ENCODE measurements at regions not wholly inside any gene's neighbourhood (a gene's known extent, or its start where the extent isn't known, plus 50 kb on each side); places are given as distances from the start of the nearest gene placed in this dataset.

- Histone ChIP-seq H3K4me1 (peaks cover 13% of the 10 kb centered on the region), H3K36me3 (no peaks in the 10 kb centered on the region), H3K9me3 (no peaks in the 10 kb centered on the region), H3K27ac (no peak overlapping the region), H3K4me3 (no peak overlapping the region), H3K27me3 (no peaks in the 10 kb centered on the region)
- intact Hi-C loops (cut with DNase I) = no loop called here
- DNase-seq = no peak
- no peak for TF ChIP-seq CTCF (IDR thresholded peaks at IDR 0.05)
- ATAC-seq = no peak
Observed at GRCh38 chr18:76259711-76260110, 235.3 kb downstream of the ZNF516 start.

GRCh38 chr18:76259096-76259495 lies 235.9 kb downstream of the ZNF516 start:
- ATAC-seq = no peak
- Histone ChIP-seq H3K36me3 (no peaks in the 10 kb centered on the region), H3K27me3 (no peaks in the 10 kb centered on the region), H3K27ac (no peak overlapping the region), H3K4me3 (no peak overlapping the region), H3K4me1 (peaks cover 7% of the 10 kb centered on the region), H3K9me3 (no peaks in the 10 kb centered on the region)
- peak; percentile 21 for TF ChIP-seq CTCF (IDR thresholded peaks at IDR 0.05)
- intact Hi-C loops (cut with DNase I) = no loop called here
- DNase-seq = no peak

GRCh38 chr18:76258209-76258608 lies 236.8 kb downstream of the ZNF516 start:
- no peak for TF ChIP-seq CTCF (IDR thresholded peaks at IDR 0.05)
- DNase-seq (no peak), ATAC-seq (no peak)
- no peak overlapping the region for H3K27ac ChIP-seq
- intact Hi-C loops (cut with DNase I) = no loop called here
- no peaks in the 10 kb centered on the region for H3K36me3 ChIP-seq
- H3K9me3 ChIP-seq = no peaks in the 10 kb centered on the region
- H3K4me1 ChIP-seq = peaks cover 3% of the 10 kb centered on the region
- no peak overlapping the region for H3K4me3 ChIP-seq
- H3K27me3 ChIP-seq = no peaks in the 10 kb centered on the region

GRCh38 chr18:76255070-76255683 lies 239.9 kb downstream of the ZNF516 start:
- intact Hi-C loops (cut with DNase I) = no loop called here
- ATAC-seq (peak; percentile 25), DNase-seq (no peak)
- H3K27me3 ChIP-seq = no peaks in the 10 kb centered on the region
- peaks cover 3% of the 10 kb centered on the region for H3K4me1 ChIP-seq
- no peak for TF ChIP-seq CTCF (IDR thresholded peaks at IDR 0.05)
- H3K9me3 ChIP-seq = no peaks in the 10 kb centered on the region
- H3K36me3 ChIP-seq = no peaks in the 10 kb centered on the region
- no peak overlapping the region for H3K27ac ChIP-seq
- H3K4me3 ChIP-seq = no peak overlapping the region

DNA sequence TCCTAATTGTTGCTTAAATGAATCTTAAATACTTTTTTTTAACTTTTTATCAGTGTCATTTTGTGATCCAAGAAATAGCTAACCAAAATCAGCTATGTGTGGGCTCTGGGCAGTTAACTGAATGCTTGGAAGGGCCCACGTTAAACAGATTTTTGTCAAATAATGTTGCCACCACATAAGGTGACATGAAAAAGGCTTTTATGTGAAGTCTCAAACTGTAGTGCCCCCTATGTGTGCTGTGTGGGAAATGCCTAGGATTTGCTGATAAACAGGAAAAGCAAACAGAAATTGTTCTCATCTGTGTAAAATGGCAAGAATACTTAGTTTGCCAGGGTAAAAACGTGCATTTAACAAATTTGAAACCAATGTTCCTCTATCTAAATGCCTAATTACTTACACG lies 242.2 kb downstream of the ZNF516 start:
- H3K36me3 ChIP-seq = no peaks in the 10 kb centered on the region
- no peaks in the 10 kb centered on the region for H3K9me3 ChIP-seq
- intact Hi-C loops (cut with DNase I) = no loop called here
- no peak for DNase-seq
- no peak overlapping the region for H3K27ac ChIP-seq
- no peaks in the 10 kb centered on the region for H3K27me3 ChIP-seq
- H3K4me1 ChIP-seq = no peaks in the 10 kb centered on the region
- TF ChIP-seq CTCF (IDR thresholded peaks at IDR 0.05) = peak; percentile 29
- no peak overlapping the region for H3K4me3 ChIP-seq
- ATAC-seq = no peak

GRCh38 chr18:76252139-76252538 lies 242.9 kb downstream of the ZNF516 start:
- Histone ChIP-seq H3K9me3 (no peaks in the 10 kb centered on the region), H3K4me3 (no peak overlapping the region), H3K27me3 (no peaks in the 10 kb centered on the region), H3K27ac (no peak overlapping the region), H3K36me3 (no peaks in the 10 kb centered on the region), H3K4me1 (no peaks in the 10 kb centered on the region)
- DNase-seq (no peak), ATAC-seq (no peak)
- no peak for TF ChIP-seq CTCF (IDR thresholded peaks at IDR 0.05)
- intact Hi-C loops (cut with DNase I) = no loop called here
